NCI-H2029 treated with DMSO at 0.1 percent for 48 hours (cell line): ENCODE measurements at regions not wholly inside any gene's neighbourhood (a gene's known extent, or its start where the extent isn't known, plus 50 kb on each side); places are given as distances from the start of the nearest gene placed in this dataset.

ENCODE experiments used
- DNase-seq: peaks from one replicate; lab custom pipeline; 2025; lab: John Stamatoyannopoulos, UW

DNA sequence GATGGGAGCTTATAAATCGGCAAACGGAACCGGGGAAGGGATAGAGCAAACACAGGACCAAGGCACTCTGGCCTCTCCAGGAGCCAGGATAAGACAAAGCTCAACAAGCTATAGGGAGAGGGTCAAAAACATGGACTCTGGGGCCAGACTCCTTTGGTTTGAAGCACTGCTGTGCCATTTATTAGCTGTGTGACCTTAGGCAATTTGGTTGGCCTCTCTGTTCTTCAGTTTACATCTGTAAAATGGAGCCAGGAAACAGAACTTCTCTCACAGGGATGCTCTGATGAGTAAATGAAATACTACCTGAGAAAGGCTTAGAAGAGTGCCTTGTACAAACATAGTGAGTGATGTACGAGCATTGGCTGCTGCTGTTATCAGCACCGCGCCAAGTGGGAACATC, 213.3 kb upstream of the PWP1 start:
- DNase-seq, result no peak

DNA sequence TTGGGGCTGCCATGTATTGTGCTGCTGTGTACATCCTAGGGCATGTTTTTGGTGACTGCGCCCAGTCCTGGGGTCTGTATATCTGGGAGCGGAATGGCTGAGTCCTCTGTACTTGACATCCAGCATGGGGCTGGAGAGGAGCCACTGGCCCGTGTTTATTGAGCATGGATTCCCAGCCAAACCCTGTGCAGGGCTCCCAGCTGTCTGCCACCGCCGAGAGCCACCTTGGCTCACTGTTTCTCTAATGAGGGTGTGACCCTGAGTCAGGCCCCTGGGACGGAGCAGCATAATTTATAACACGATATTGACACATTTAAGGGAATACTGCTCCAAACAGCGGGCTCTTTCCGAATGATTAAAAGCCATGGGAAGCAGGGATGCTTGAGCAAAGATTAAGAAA, 211.5 kb upstream of the PWP1 start:
- no peak for DNase-seq

DNA sequence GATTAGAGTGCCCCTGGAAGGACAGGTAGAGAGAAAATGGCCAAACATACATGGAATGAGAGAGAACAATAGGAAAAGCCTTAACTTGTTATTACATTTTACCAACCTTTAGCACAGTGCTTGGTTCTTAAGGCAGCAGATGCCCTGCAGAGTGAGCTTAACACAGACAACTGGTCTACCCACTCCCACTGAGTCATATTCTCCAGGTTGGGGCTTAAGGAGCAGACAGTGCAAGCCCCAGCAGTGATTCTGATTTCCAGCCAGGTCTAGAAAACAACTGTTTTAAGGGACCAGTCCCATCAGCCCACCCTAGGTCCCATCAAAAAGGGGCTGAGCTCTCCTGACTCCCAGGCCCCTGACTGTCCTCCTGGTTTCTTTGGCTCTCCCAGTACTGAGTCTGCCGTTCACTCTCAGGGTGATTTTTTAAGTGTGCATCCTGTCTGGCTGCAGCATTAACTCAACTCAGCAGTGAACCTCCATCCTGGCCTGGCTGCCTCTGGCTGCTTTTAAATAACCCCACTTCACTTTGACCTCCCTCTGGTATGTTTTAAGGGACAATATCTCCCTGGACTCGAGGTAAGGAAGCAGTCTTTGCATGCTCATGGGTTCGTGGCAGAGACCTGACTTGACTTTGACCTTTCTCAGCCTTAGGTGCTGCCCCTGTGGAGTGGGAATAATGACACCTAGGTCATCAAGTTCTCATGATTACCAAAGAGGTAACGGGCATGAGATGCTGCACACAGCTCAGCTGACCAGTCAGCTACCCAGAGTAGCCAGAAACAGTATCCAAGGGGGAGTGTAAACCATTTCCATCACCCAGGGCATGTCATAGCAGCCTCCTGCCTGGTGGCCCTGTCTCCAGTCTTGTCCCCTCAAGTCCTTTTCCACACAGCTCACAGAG, 210.7 kb upstream of the PWP1 start:
- DNase-seq, result no peak

DNA sequence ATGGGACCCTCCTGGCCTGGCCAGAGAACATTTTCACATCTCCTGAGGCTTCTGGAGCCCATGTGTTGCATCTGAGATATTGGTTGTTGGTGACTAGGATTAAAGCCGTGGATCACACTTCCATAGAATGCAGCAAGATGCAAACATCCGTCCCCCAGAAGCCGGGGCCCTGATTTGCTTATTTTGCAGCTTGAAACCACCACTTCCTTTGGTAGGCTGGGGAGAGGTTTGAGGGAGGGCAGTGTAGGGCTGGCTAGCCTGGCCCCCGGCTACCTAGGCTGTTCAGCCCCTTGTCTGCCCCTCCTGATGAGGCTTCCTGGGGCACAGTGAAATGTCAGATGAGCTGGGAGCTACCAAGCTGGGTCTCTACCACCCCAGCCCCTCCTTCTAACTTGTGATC, 209.7 kb upstream of the PWP1 start:
- no peak for DNase-seq

DNA sequence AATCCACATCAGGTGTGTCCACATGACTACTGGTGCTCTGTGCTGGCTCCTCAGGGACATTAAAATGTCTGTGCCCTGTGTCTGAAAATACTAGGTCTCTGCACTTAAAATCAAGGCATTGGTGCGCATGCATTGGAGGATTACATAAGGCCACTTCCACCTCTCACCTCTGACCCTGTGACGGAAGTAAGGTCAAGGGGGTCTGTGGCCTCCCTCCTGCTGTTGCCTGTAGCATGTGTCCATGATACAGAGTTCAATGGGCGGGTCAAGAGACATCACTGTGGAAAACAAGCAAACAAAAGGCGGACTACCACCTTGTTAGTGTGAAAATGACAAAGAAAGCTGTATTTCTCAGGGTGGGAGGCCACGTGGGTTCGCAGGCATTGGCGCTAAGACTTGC, 208.6 kb upstream of the PWP1 start:
- no peak for DNase-seq

DNA sequence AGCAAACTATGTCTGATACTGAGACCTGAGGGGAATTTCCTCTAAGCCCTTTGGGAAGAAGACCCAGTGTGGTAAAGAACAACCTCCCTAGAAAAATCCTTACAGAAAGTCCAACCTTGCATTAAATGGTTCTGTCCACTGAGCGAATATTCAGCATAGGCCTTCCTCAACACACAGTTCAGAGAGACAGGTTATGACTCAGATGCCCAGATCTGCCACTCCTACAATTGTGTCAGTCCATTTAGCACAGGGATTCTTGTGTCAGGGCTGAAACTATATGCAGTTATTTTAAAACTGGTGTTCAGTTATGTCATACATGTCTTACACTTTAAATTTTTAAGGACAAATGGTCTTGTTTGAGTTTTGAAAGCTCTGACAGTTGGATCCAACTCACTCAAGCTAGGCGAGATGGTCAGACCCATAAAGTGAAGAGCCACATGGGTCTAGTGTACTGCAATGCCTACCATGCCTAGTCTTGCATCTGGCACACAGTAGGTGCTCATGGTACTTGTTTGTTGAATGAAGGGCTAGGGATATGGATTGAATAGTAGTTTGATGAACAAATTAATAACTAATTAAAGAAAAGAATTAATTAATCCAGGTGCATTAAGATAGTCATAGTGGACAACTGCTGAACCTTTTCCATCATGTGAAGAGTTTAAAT, 207.5 kb upstream of the PWP1 start:
- no peak for DNase-seq

DNA sequence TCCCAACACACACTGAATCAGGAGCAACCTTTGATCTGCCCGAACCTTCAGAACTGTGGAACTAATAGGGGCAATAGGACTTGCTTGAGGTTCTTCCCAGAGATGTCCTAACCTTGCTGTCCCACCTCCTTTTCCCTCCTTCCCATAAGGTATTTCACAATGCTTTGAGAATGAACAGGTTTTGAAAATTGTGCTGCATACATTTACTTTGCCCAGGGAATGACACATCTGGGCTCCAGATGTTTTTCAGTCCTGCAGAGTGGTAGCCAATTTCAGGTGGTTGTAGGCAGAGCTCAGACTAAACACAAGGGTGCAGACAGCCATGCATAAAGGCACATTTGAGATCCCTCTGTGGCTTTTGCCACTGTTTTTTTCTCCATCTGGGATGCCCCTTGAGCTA, 206.7 kb upstream of the PWP1 start:
- no peak for DNase-seq

DNA sequence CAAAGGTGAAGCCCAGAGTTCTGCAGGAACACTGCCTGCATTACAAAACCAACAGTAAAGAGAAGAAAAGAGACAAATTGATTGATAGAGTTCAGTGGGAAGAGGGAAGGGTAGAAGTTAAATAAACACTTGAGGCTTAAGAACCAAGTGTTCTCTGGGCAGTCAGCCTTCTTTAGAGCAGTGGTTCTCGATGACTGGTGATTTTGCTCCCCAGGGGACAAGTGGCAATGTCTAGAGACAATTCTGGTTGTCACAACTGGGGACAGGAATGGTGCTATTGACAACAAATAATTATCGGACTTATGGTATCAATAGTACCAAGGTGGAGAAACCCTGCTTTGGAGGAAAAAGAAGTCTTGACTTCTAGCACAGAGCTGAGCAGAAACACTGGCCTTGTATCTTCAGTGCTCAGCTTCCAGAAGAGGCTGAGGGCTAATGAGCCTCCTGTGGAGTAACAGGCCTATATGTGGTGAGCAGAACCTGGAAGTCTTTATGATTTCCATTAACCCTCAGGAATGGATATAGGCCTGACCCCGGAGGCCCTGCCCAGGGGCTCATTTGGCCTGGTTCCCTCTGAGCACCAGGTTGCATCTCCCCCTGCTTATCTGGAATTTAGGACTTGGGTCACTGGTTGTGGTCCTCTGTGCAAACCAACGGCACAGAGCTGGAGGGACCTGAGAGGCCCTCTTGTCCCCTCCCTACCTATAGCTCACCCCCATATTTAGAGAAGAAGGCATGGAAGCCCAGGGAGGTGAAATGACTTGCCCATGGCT, 204.6 kb upstream of the PWP1 start:
- peak; percentile 26 for DNase-seq

DNA sequence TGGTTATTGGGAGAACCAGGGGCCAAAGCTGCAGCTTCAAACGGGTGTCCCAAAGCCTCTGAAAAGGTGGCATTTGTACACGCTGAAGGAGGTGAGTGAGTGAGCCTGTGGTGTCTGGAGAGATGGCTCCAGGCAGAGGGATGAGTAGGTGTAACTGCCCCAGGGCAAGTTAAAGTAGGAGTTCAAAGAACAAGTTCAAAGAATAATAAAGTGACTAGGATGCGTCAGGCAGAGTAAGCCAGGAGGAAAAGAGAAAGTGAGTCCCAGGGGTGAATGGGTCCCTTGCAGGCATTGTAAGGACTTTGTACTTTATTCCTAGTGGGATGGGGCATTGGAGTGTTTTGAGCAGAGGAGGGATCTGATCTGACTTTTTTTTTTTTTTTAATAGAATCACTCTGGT, 201.4 kb upstream of the PWP1 start:
- DNase-seq, result no peak

DNA sequence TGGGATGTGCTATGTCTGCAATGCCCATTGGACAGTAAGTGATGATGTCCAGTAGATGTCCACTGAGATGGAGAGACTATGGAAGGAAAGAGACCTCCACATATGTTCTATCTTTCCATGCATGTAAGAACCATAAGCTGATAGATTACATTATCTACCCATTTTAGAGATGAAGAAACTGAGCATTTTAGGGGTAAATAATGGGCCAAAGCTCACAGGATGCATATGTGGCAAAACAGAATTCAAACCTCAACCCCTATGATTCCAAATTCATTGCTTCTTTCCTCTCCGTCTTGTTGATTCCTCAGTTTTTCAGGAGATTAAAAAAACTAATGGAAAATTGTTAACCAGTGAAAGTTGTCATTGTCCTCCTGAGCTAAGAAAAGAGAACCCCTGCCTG, 200.7 kb upstream of the PWP1 start:
- DNase-seq, result no peak

DNA sequence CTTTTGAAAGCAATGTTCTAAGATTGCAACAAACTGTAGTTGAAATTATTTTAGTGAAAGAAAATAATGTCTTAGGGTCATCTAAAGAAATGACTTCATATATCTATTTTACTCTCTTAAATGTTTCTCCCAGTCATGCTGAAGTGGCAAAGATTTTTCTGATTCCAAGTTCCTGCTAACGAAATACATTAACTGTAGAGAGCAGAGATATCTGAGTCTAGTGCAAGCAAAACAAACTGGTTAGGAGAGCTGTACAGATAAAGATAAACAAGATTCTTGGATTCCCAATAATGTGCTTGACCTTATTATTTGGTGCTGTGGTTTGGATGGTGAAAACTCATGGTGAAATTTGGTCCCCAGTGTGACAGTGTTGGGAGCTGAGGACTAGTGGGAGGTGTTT, 199.9 kb upstream of the PWP1 start:
- peak; percentile 35 for DNase-seq

DNA sequence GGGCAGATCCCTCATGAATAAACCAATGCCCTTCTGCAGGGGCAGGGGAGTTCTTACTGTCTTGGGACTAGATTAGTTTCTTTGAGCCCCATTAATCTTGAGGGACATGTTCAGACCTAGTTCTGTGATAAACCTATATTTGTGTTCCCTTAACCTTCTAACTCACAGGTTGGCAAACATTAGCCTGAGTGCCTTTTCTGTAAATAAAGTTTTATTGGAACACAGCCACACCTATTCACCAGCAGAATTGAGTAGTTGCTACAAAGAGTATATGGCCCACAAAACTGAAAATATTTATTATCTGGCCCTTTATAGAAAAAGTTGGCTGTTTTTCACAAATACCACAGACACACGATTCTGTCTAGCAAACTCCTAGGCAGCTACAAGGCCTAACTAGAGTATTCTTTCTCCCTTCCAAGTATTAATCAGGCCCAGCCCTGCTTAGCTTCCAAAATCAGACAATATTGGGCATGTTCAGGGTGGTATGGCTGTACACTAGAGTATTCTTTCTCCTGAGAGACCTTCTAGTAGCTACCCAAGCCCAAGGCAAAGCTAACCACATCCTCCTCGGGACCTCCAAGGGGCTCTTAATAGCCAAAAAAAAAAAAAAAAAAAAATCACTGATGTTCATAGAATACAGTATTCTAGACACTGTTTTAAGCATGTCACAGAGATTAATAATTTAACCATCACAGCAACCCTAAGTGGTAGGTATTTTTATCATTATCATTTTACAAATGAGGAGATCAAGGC, 199.3 kb upstream of the PWP1 start:
- no peak for DNase-seq

DNA sequence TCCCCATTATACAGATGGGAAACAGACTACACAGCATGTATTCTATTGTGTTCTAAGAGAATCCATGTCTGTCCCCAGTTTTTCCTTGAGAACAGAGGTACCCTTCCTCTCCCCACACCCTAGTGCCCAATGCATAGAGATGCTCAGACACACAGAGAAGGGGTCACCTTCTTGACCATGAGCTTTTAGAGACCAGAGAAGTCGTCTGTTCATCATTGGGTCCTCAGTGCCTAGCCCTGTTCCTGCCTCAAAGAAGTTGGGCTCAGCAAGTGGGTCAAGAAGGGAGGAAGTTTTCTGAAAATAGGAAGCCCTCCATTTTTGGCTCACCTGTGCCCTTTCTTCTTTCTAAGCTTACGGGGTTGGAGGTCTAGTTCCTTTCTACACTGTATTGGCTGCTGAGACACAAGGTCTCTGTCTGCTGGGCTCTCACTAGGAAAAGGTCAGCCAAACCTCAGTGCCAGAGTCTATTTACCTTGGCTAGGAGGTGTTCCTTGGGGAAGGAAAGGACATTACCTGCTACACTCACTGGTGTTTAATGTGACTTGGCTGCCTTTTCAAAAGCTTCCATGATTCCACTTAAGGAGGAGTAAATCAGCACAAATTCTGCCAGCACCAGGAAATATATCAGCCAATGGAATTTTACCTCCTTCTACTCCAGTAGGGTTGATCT, 198.5 kb upstream of the PWP1 start:
- DNase-seq, result no peak

DNA sequence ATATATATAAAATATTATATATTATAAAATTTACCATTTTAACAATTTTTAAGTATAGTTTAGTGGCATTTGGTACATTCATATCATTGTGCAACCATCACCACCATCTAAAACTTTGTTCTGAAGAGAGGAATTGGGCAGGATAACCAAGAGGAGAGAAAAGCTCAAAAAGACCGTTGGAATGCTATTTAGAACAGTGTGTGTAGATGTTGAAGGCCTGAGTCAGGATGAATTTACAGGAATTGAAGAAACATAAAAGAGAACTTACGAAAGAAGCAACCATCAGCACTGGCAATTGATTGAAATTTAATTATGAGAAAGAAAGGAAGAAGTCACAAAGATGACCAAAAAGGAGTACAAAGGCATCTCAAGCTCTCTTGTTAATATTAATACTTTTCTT, 196.9 kb upstream of the PWP1 start:
- DNase-seq, result no peak

DNA sequence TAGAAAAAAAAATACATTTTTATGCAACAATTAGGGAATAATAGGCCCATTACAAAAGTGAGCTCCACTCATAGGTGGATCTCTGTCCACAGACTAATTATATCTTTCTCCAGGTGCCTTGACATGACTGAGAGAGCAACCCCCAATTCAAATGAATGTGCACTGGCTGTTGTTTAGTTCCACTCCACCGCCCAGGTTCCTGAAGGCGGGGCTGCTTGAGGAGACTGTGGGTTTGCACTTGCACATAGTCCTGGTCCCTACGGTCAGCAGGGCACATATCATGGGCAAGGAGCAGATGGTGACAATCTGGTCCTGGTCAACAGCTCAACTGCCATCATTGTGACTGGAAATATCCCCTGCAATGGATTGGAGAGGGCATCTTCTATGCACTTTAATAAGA, 195.6 kb upstream of the PWP1 start:
- no peak for DNase-seq

DNA sequence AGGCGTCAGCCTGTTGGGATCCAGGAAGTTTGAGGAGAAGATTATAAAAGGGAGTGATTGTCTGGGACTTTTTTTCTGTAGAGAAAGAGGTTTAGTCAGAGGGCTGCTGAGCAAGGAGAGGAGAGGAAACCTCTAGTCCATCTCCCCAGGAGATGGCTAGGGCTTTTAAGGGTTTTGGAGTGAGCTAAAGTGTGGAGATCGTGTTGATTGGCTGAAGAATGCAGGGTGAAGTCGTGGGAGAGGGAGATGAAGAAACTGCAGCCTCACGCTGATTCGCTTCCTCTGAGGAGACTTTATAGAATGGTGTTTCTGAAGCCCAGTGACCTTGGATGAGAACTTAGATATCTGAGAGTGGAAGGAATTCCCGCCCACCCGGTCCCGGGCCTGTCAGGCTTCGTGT, 193.7 kb upstream of the PWP1 start:
- no peak for DNase-seq

DNA sequence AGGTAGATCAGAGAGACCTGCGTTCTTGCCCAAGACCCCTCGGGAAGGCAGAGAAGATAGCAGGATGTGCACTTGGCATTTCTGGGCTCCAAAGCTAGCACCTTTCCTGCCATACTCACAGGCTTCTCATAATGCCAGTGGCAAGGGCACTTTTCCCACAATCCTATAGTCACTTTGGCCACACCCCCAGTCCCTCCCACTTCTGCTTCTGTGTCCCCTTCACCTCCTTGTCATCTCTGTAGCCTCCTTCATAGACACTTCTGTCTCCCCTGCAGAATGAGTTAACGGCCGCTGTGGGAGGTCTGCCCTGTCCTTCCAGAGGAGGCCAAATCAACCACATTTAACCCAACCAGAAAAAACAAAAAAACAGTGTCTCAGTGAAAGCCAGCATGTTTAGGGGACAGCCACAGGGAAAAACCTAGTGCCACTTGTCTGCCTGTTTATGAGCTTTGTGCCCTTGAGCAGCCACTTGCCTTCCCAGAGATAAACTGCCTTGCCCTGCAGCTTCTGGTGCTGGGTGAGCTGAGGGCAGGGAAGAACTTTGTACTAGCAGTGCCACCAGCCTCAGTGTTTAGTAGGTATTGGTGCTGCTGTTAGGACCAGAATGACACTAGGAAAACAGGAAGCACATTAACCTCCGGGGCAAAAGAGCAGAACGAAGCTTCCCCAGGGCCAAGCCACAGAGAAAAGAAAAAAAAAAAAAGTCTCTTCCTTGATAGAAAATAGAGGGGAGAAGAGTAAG, 193.0 kb upstream of the PWP1 start:
- DNase-seq, result peak; percentile 12

DNA sequence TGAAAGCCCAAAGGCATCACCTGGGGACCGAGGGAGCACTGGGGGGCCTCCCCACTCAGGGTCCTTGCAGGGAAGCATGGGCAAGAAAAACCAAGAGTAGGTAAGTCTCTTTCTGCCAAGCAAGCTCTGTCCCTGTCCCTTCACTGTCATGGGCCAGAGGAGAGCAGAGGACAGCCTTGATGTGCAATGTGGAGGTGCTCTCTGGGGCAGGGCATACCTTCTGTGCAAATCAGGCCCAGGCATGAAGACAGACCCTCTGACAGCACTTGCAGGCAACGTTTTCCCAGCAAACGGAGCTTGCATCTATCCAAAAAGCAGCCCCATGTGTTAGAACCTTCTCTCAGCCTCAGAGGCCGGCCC, 192.5 kb upstream of the PWP1 start:
- DNase-seq, result no peak

DNA sequence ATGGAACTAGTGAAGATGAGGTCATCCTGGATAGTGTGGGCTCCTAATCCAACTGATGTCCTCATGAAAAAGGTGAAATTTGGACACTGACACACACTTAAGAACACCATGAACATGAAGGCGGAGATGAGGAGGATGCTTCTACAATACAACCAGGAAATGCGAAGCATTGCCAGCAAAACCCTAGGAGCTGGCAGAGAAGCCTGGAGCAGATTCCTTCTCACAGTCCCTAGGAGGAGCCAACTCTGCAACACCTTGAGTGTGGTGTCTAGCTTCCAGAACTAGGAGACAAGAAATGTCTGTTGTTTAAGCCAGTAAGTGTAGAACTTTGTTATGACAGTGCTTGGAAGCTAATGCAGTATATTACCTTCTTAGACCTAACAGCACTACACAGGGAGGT, 191.9 kb upstream of the PWP1 start:
- no peak for DNase-seq

DNA sequence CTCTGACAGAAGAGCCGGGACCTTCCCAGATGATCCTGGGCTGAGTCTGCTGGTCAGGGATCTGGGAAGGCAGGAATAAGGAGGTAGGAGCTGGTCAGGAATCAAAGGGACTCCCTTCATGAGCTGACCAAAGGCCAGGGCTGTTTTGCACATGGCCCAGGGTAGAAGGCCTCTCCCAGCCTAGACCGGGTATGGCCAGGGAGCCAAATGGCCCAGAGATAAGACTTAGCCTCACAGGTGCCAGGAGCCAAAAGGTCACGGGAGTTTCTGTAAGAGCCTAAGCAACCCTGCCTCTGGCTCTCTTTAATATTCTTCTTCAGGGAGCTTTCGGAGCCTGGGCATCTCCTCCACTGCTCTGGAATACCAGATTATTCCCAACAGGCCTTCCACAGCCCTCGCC, 191.3 kb upstream of the PWP1 start:
- DNase-seq, result no peak

DNA sequence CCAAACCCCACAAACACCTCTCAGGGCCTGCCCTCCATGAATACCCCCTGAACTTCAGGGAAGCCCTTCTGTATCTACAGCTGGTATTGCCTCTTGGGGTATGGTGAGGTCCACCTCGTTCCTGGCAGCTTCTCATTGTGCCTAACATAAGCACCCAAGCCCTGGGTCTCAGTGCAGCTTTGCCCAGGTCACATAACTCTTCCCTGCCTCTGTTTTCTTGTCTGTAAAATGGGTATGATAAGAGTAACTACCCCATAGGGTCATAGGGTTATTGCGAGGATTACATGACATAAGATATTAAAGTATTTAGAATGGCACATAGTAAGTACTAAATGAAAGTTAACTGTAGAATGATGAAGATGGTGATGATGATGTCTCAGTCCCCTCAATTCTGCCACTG, 190.0 kb upstream of the PWP1 start:
- no peak for DNase-seq
